ENCODE measurements at regions not wholly inside any gene's neighbourhood (a gene's known extent, or its start where the extent isn't known, plus 50 kb on each side); places are given as distances from the start of the nearest gene placed in this dataset.

DNA sequence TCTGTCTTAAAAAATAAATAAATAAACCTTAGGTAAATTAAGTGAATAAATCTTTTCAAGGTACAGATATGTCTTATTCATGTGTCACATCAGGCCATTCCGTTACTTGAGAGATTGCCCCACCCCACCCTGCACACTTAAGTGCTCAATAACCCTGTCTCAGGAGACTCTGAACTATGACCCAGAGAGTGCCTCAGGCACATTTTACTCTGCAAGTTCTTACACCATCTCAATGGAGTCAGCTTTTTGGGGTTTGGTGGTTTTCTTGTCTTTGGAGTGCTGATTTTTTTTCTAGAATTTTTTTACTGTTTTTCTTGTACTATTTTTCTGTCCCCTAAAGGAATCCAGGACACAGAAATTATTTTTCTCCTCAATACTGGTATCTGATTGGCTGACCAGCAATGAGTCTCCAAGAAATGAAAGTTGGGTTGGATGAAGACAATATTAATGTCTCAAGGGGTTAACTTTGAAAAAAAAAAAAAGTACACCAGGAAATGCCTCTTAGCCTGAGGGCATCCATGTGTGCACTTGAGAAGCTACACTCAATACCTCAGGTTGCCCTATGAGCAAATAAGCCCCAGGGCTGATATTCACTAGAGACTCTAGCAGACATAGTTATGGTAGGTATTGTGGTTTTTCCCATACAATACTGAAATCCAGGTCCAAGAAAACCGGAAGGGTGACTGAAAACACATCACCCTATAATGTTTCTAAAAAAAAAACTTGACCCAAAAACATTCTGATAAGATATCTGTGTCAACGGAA is 114.6 kb upstream of the ZNF91 start:
- H3K4me3 ChIP-seq (ENCODE audit: insufficient read length, low read depth), result no peak overlapping the region
- no peak for DNase-seq (ENCODE audit: low read depth, low spot score)

GRCh38 chr19:23507446-23507845 is 112.2 kb upstream of the ZNF91 start:
- no peak for TF ChIP-seq SUZ12 (IDR thresholded peaks at IDR 0.05; ENCODE audit: extremely low read depth, insufficient read depth, insufficient read length)
- no peak for TF ChIP-seq YY1 (IDR thresholded peaks at IDR 0.05; ENCODE audit: insufficient read depth, insufficient read length)
- TF ChIP-seq ZNF274 (IDR thresholded peaks at IDR 0.05; ENCODE audit: low read depth, low read length), result no peak
- Histone ChIP-seq H3K27me3 (ENCODE audit: insufficient read depth, insufficient read length) (no peaks in the 10 kb centered on the region), H3K36me3 (ENCODE audit: insufficient read depth, insufficient read length, low read length) (no peaks in the 10 kb centered on the region), H3K9ac (ENCODE audit: insufficient read length, low read depth) (no peak overlapping the region), H3K4me3 (ENCODE audit: insufficient read length, low read depth) (no peak overlapping the region), H3K9me3 (ENCODE audit: insufficient read depth, low read length) (peaks cover 5% of the 10 kb centered on the region; the same call in 1 of the 2 replicates), H3K4me1 (ENCODE audit: insufficient read depth, insufficient read length) (no peaks in the 10 kb centered on the region)
- DNase-seq (ENCODE audit: low read depth, low spot score), result no peak

More for the DNA sequence above, 114.6 kb upstream of the ZNF91 start:
- TF ChIP-seq SUZ12 (IDR thresholded peaks at IDR 0.05; ENCODE audit: extremely low read depth, insufficient read depth, insufficient read length), result no peak
- TF ChIP-seq ZNF274 (IDR thresholded peaks at IDR 0.05; ENCODE audit: low read depth, low read length), result no peak
- no peak for TF ChIP-seq YY1 (IDR thresholded peaks at IDR 0.05; ENCODE audit: insufficient read depth, insufficient read length)
- H3K4me1 ChIP-seq (ENCODE audit: insufficient read depth, insufficient read length), result no peaks in the 10 kb centered on the region
- no peaks in the 10 kb centered on the region for H3K36me3 ChIP-seq (ENCODE audit: insufficient read depth, insufficient read length, low read length)
- no peak overlapping the region for H3K9ac ChIP-seq (ENCODE audit: insufficient read length, low read depth)
- H3K27me3 ChIP-seq (ENCODE audit: insufficient read depth, insufficient read length), result no peaks in the 10 kb centered on the region
- peaks cover 7% of the 10 kb centered on the region; the same call in 1 of the 2 replicates for H3K9me3 ChIP-seq (ENCODE audit: insufficient read depth, low read length)

DNA sequence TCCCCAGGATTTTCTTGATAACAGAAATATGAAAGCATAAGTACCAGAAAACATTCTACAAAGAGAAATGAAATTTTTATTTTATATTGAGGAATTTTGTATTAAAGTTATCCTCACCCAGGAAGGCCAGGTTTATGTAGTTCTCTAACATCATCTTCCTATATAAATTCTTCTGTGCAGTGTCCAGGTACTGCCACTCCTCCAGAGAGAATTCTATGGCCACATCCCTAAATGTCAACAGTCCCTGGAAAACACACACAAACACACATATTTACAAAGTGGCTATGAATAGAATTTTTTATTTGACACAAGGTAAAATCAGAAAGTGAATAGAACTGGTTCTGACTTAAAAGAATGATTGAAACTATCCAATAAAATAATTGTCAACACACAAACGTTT is 110.5 kb upstream of the ZNF91 start:
- H3K27me3 ChIP-seq (ENCODE audit: insufficient read depth, insufficient read length), result no peaks in the 10 kb centered on the region
- no peaks in the 10 kb centered on the region for H3K9me3 ChIP-seq (ENCODE audit: insufficient read depth, low read length)

GRCh38 chr19:23482829-23483228 is 87.6 kb upstream of the ZNF91 start:
- TF ChIP-seq ZNF274 (IDR thresholded peaks at IDR 0.05; ENCODE audit: low read depth, low read length) (no peak), YY1 (IDR thresholded peaks at IDR 0.05; ENCODE audit: insufficient read depth, insufficient read length) (no peak), SUZ12 (IDR thresholded peaks at IDR 0.05; ENCODE audit: extremely low read depth, insufficient read depth, insufficient read length) (no peak)
- no peak for DNase-seq (ENCODE audit: low read depth, low spot score)
- no peaks in the 10 kb centered on the region for H3K4me1 ChIP-seq (ENCODE audit: insufficient read depth, insufficient read length)
- H3K9ac ChIP-seq (ENCODE audit: insufficient read length, low read depth), result no peak overlapping the region
- H3K4me3 ChIP-seq (ENCODE audit: insufficient read length, low read depth), result no peak overlapping the region
- H3K27me3 ChIP-seq (ENCODE audit: insufficient read depth, insufficient read length), result no peaks in the 10 kb centered on the region
- no peaks in the 10 kb centered on the region for H3K36me3 ChIP-seq (ENCODE audit: insufficient read depth, insufficient read length, low read length)
- H3K9me3 ChIP-seq (ENCODE audit: insufficient read depth, low read length), result peaks cover 7% of the 10 kb centered on the region; the same call in 1 of the 2 replicates

More for the DNA sequence above, 110.5 kb upstream of the ZNF91 start:
- no peak overlapping the region for H3K9ac ChIP-seq (ENCODE audit: insufficient read length, low read depth)
- no peaks in the 10 kb centered on the region for H3K4me1 ChIP-seq (ENCODE audit: insufficient read depth, insufficient read length)
- no peak for DNase-seq (ENCODE audit: low read depth, low spot score)
- no peak overlapping the region for H3K4me3 ChIP-seq (ENCODE audit: insufficient read length, low read depth)
- TF ChIP-seq SUZ12 (IDR thresholded peaks at IDR 0.05; ENCODE audit: extremely low read depth, insufficient read depth, insufficient read length) (no peak), YY1 (IDR thresholded peaks at IDR 0.05; ENCODE audit: insufficient read depth, insufficient read length) (no peak), ZNF274 (IDR thresholded peaks at IDR 0.05; ENCODE audit: low read depth, low read length) (no peak)
- no peaks in the 10 kb centered on the region for H3K36me3 ChIP-seq (ENCODE audit: insufficient read depth, insufficient read length, low read length)

GRCh38 chr19:23481043-23481442 is 85.8 kb upstream of the ZNF91 start:
- no peak for TF ChIP-seq YY1 (IDR thresholded peaks at IDR 0.05; ENCODE audit: insufficient read depth, insufficient read length)
- TF ChIP-seq ZNF274 (IDR thresholded peaks at IDR 0.05; ENCODE audit: low read depth, low read length), result no peak
- TF ChIP-seq SUZ12 (IDR thresholded peaks at IDR 0.05; ENCODE audit: extremely low read depth, insufficient read depth, insufficient read length), result no peak

GRCh38 chr19:23475477-23475876 is 80.2 kb upstream of the ZNF91 start:
- Histone ChIP-seq H3K4me3 (ENCODE audit: insufficient read length, low read depth) (no peak overlapping the region), H3K4me1 (ENCODE audit: insufficient read depth, insufficient read length) (peaks cover 2% of the 10 kb centered on the region), H3K27me3 (ENCODE audit: insufficient read depth, insufficient read length) (peaks cover 22% of the 10 kb centered on the region), H3K9me3 (ENCODE audit: insufficient read depth, low read length) (peaks cover 14% of the 10 kb centered on the region), H3K9ac (ENCODE audit: insufficient read length, low read depth) (no peak overlapping the region), H3K36me3 (ENCODE audit: insufficient read depth, insufficient read length, low read length) (no peaks in the 10 kb centered on the region)
- TF ChIP-seq ZNF274 (IDR thresholded peaks at IDR 0.05; ENCODE audit: low read depth, low read length) (no peak), YY1 (IDR thresholded peaks at IDR 0.05; ENCODE audit: insufficient read depth, insufficient read length) (no peak), SUZ12 (IDR thresholded peaks at IDR 0.05; ENCODE audit: extremely low read depth, insufficient read depth, insufficient read length) (no peak)
- no peak for DNase-seq (ENCODE audit: low read depth, low spot score)

More at GRCh38 chr19:23481043-23481442, 85.8 kb upstream of the ZNF91 start:
- H3K4me1 ChIP-seq (ENCODE audit: insufficient read depth, insufficient read length), result no peaks in the 10 kb centered on the region
- H3K9me3 ChIP-seq (ENCODE audit: insufficient read depth, low read length), result peaks cover 19% of the 10 kb centered on the region
- DNase-seq (ENCODE audit: low read depth, low spot score), result no peak
- no peak overlapping the region for H3K4me3 ChIP-seq (ENCODE audit: insufficient read length, low read depth)
- H3K27me3 ChIP-seq (ENCODE audit: insufficient read depth, insufficient read length), result no peaks in the 10 kb centered on the region
- H3K9ac ChIP-seq (ENCODE audit: insufficient read length, low read depth), result no peak overlapping the region
- no peaks in the 10 kb centered on the region for H3K36me3 ChIP-seq (ENCODE audit: insufficient read depth, insufficient read length, low read length)

DNA sequence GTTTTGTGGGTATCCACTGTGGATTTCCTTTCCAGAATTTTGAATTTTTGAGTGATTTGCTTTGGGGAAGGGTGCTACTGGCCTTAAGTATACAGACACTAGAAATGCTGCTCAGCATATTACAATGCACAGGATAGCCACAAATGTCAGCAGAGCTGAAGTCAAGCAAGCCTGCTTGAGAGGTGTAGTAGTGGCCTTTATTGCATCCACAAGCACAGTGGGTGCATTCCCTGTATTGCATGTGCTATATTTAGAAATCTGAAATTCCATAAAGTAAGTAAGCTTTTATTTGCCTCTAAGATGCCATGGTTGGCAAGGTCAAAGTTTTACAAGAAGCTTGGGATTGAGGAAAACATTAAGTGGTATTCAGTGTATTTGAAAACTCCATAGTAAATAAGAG is 79.5 kb upstream of the ZNF91 start:
- DNase-seq (ENCODE audit: low read depth, low spot score), result no peak

More for the DNA sequence above, 79.5 kb upstream of the ZNF91 start:
- Histone ChIP-seq H3K27me3 (ENCODE audit: insufficient read depth, insufficient read length) (peaks cover 29% of the 10 kb centered on the region), H3K9me3 (ENCODE audit: insufficient read depth, low read length) (peaks cover 14% of the 10 kb centered on the region), H3K4me3 (ENCODE audit: insufficient read length, low read depth) (no peak overlapping the region), H3K4me1 (ENCODE audit: insufficient read depth, insufficient read length) (peaks cover 2% of the 10 kb centered on the region), H3K9ac (ENCODE audit: insufficient read length, low read depth) (no peak overlapping the region), H3K36me3 (ENCODE audit: insufficient read depth, insufficient read length, low read length) (no peaks in the 10 kb centered on the region)
- TF ChIP-seq ZNF274 (IDR thresholded peaks at IDR 0.05; ENCODE audit: low read depth, low read length) (no peak), YY1 (IDR thresholded peaks at IDR 0.05; ENCODE audit: insufficient read depth, insufficient read length) (no peak), SUZ12 (IDR thresholded peaks at IDR 0.05; ENCODE audit: extremely low read depth, insufficient read depth, insufficient read length) (no peak)
